NCI-H2196 (cell line): ENCODE measurements at regions not wholly inside any gene's neighbourhood (a gene's known extent, or its start where the extent isn't known, plus 50 kb on each side); places are given as distances from the start of the nearest gene placed in this dataset.
"Not testable (repeated sequence)": the region's sequence is repeated elsewhere in the genome, so short reads cannot be mapped to it uniquely, and the experiment has no call there.

Source experiments
- DNase-seq: peaks from one replicate; lab custom pipeline; 2025; ENCODE audit not compliant: unreplicated experiment; lab: John Stamatoyannopoulos, UW

GRCh38 chr7:33778195-33778594 lies 127.1 kb upstream of the BMPER start:
- DNase-seq: no peak

- no peak for DNase-seq
These were observed 126.1 kb upstream of the BMPER start for GRCh38 chr7:33779216-33779615.

- DNase-seq: no peak
These were observed 124.2 kb upstream of the BMPER start for GRCh38 chr7:33781167-33781566.

GRCh38 chr7:33781796-33782195 lies 123.5 kb upstream of the BMPER start:
- DNase-seq: no peak

- no peak for DNase-seq
These were observed 121.3 kb upstream of the BMPER start for GRCh38 chr7:33784000-33784399.

- DNase-seq: no peak
These were observed 116.8 kb upstream of the BMPER start for GRCh38 chr7:33788531-33788930.

GRCh38 chr7:33789871-33790630 lies 115.3 kb upstream of the BMPER start:
- DNase-seq: no peak

- DNase-seq: no peak
These were observed 114.6 kb upstream of the BMPER start for GRCh38 chr7:33790746-33791145.

- no peak for DNase-seq
These were observed 113.3 kb upstream of the BMPER start for GRCh38 chr7:33792041-33792440.

GRCh38 chr7:33792547-33793105 lies 112.7 kb upstream of the BMPER start:
- no peak for DNase-seq

GRCh38 chr7:33793616-33794015 lies 111.7 kb upstream of the BMPER start:
- no peak for DNase-seq

GRCh38 chr7:33794419-33794818 lies 110.9 kb upstream of the BMPER start:
- no peak for DNase-seq

GRCh38 chr7:33794959-33795358 lies 110.4 kb upstream of the BMPER start:
- no peak for DNase-seq

GRCh38 chr7:33796538-33796937 lies 108.8 kb upstream of the BMPER start:
- DNase-seq: no peak

GRCh38 chr7:33797512-33797911 lies 107.8 kb upstream of the BMPER start:
- not testable (repeated sequence) for DNase-seq

GRCh38 chr7:33798686-33799325 lies 106.5 kb upstream of the BMPER start:
- no peak for DNase-seq

GRCh38 chr7:33799766-33800165 lies 105.6 kb upstream of the BMPER start:
- no peak for DNase-seq

- no peak for DNase-seq
These were observed 102.7 kb upstream of the BMPER start for GRCh38 chr7:33802600-33802999.

- no peak for DNase-seq
These were observed 101.1 kb upstream of the BMPER start for GRCh38 chr7:33804140-33804660.

- DNase-seq: no peak
These were observed 99.6 kb upstream of the BMPER start for GRCh38 chr7:33805630-33806233.

GRCh38 chr7:33806298-33807154 lies 98.8 kb upstream of the BMPER start:
- no peak for DNase-seq
